Neural cell (in vitro differentiated cells): ENCODE measurements at regions not wholly inside any gene's neighbourhood (a gene's known extent, or its start where the extent isn't known, plus 50 kb on each side); places are given as distances from the start of the nearest gene placed in this dataset.

ENCODE experiments used
- H2AFZ ChIP-seq: fragments of 200-600, 300-800 bp; sonication (generic), shearing (Covaris generic); 2 replicates; pipeline ENCODE4 v1.6.0; 2014; ENCODE audit warnings: low read depth, mild to moderate bottlenecking, antibody characterized with exemption, low read length, moderate library complexity
- H3F3A ChIP-seq: fragments of 200-600 bp; shearing (Covaris generic); 2 replicates; pipeline ENCODE4 v1.6.1; 2016; ENCODE audit warnings: mild to moderate bottlenecking, moderate library complexity, mixed read lengths, antibody characterized with exemption, low read length; ENCODE audit not compliant: insufficient read depth, poor library complexity, severe bottlenecking
- H3K27ac ChIP-seq: fragments of 200-600, 300-800 bp; sonication (generic), shearing (Covaris generic); 2 replicates; pipeline ENCODE4 v1.5.1; 2014; ENCODE audit warnings: mild to moderate bottlenecking, low read length, moderate library complexity
- H3K27me3 ChIP-seq: fragments of 300-800, 200-600 bp; sonication (generic), shearing (Covaris generic); 2 replicates; pipeline ENCODE4 v1.6.0; 2014; ENCODE audit warnings: mild to moderate bottlenecking, low read depth, low read length, moderate library complexity; ENCODE audit not compliant: insufficient read depth
- H3K36me3 ChIP-seq: fragments of 300-800, 200-600 bp; sonication (generic), shearing (Covaris generic); 2 replicates; pipeline ENCODE4 v1.5.1; 2014; ENCODE audit warnings: mild to moderate bottlenecking, antibody characterized with exemption, low read length, moderate library complexity; ENCODE audit not compliant: insufficient read depth
- H3K4me2 ChIP-seq: fragments of 300-800, 200-600 bp; sonication (generic), shearing (Covaris generic); 2 replicates; pipeline ENCODE4 v1.6.0; 2014; ENCODE audit warnings: mild to moderate bottlenecking, low read length
- H3K4me3 ChIP-seq: fragments of 300-800, 200-600 bp; sonication (generic), shearing (Covaris generic); 2 replicates; pipeline ENCODE4 v1.5.1; 2014; ENCODE audit warnings: mild to moderate bottlenecking, low read length, moderate library complexity
- H3K79me2 ChIP-seq: fragments of 200-600 bp; shearing (Covaris generic); replicated peaks from 2 replicates; pipeline ENCODE4 v1.6.0; 2014; ENCODE audit warnings: mild to moderate bottlenecking, low read length, moderate library complexity; ENCODE audit not compliant: insufficient read depth
- H3K9ac ChIP-seq: fragments of 300-800, 200-600 bp; sonication (generic), shearing (Covaris generic); 2 replicates; pipeline ENCODE4 v1.6.1; 2016; ENCODE audit warnings: mild to moderate bottlenecking, low read length, mixed read lengths
- H3K9me2 ChIP-seq: fragments of 200-600 bp; shearing (Covaris generic); 2 replicates; pipeline ENCODE4 v1.6.1; 2016; ENCODE audit warnings: mild to moderate bottlenecking, low read length, mixed read lengths; ENCODE audit not compliant: insufficient read depth
- H3K9me3 ChIP-seq: fragments of 200-600, 300-800 bp; sonication (generic), shearing (Covaris generic); 2 replicates; pipeline ENCODE4 v1.6.1; 2016; ENCODE audit warnings: mild to moderate bottlenecking, mixed run types, low read length, moderate library complexity, mixed read lengths
- H4K20me1 ChIP-seq: fragments of 200-600 bp; shearing (Covaris generic); 2 replicates; pipeline ENCODE4 v1.6.1; 2016; ENCODE audit warnings: mild to moderate bottlenecking, mixed run types; ENCODE audit not compliant: insufficient read depth
- EP300 ChIP-seq: fragments of 450-650 bp; conservative IDR thresholded peaks from 2 replicates; pipeline ENCODE4 v1.6.1; 2014; ENCODE audit warnings: antibody characterized with exemption, mild to moderate bottlenecking, moderate library complexity; ENCODE audit not compliant: poor library complexity, severe bottlenecking
- EZH2 ChIP-seq: fragments of 200-600, 300-800 bp; shearing (Covaris generic), sonication (generic); IDR thresholded peaks from 2 replicates; pipeline ENCODE4 v1.6.1; 2014; ENCODE audit warnings: antibody characterized with exemption, low read length, borderline replicate concordance, mild to moderate bottlenecking; ENCODE audit not compliant: insufficient read depth, poor library complexity, severe bottlenecking
- MXI1 ChIP-seq: fragments of 450-650 bp; conservative IDR thresholded peaks from 2 replicates; pipeline ENCODE4 v1.6.1; 2014; ENCODE audit warnings: antibody characterized with exemption, mild to moderate bottlenecking; ENCODE audit not compliant: poor library complexity, severe bottlenecking
- POLR2AphosphoS5 ChIP-seq: IDR thresholded peaks from 2 replicates; pipeline ENCODE4 v1.6.1; 2012
- RAD21 ChIP-seq: fragments of 450-650 bp; conservative IDR thresholded peaks from 2 replicates; pipeline ENCODE4 v1.6.1; 2014; ENCODE audit warnings: antibody characterized with exemption, mild to moderate bottlenecking, moderate library complexity
- SMC3 ChIP-seq: fragments of 450-650 bp; conservative IDR thresholded peaks from 2 replicates; pipeline ENCODE4 v1.6.1; 2014; ENCODE audit warnings: antibody characterized with exemption, mild to moderate bottlenecking, moderate library complexity; ENCODE audit not compliant: poor library complexity
- TAF1 ChIP-seq: IDR thresholded peaks from 2 replicates; pipeline ENCODE4 v1.6.1; 2012; ENCODE audit warnings: low read depth
- TF ChIP-seq, protein P1 (sequence below): IDR thresholded peaks from 2 replicates; pipeline ENCODE4 v1.6.1; 2012; ENCODE audit warnings: borderline replicate concordance
- TF ChIP-seq, protein P2 (sequence below): fragments of 450-650 bp; IDR thresholded peaks from 2 replicates; pipeline ENCODE4 v1.5.1; 2014; ENCODE audit warnings: antibody characterized with exemption, mild to moderate bottlenecking, moderate library complexity; ENCODE audit not compliant: poor library complexity, severe bottlenecking

DNA sequence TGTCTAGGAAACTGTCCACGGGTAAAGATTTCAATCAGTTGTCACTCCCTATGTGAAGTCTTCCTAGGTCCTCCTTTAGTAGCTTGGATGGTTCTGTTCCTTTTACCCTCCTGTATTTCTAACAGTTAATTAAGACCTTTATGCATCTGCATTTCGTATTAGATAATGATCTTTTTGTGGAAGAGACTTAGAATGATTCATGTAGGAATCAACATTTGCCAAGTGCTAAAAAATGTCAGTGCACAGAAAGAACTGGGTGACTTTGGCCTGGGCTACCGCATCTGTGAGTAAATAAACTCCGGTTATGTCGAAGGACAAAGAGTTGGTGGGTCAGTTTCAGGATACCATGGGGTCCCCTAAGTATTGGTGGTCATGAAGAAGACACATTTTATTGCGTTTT is 918.0 kb downstream of the TFAP2A start:
- H3K9ac ChIP-seq: no peak overlapping the region
- no peaks in the 10 kb centered on the region for H3K9me3 ChIP-seq
- no peak overlapping the region for H3K4me2 ChIP-seq
- H3K27me3 ChIP-seq: no peaks in the 10 kb centered on the region
- TF ChIP-seq, protein P1, sequence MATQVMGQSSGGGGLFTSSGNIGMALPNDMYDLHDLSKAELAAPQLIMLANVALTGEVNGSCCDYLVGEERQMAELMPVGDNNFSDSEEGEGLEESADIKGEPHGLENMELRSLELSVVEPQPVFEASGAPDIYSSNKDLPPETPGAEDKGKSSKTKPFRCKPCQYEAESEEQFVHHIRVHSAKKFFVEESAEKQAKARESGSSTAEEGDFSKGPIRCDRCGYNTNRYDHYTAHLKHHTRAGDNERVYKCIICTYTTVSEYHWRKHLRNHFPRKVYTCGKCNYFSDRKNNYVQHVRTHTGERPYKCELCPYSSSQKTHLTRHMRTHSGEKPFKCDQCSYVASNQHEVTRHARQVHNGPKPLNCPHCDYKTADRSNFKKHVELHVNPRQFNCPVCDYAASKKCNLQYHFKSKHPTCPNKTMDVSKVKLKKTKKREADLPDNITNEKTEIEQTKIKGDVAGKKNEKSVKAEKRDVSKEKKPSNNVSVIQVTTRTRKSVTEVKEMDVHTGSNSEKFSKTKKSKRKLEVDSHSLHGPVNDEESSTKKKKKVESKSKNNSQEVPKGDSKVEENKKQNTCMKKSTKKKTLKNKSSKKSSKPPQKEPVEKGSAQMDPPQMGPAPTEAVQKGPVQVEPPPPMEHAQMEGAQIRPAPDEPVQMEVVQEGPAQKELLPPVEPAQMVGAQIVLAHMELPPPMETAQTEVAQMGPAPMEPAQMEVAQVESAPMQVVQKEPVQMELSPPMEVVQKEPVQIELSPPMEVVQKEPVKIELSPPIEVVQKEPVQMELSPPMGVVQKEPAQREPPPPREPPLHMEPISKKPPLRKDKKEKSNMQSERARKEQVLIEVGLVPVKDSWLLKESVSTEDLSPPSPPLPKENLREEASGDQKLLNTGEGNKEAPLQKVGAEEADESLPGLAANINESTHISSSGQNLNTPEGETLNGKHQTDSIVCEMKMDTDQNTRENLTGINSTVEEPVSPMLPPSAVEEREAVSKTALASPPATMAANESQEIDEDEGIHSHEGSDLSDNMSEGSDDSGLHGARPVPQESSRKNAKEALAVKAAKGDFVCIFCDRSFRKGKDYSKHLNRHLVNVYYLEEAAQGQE: no peak
- no peak for TF ChIP-seq POLR2AphosphoS5
- no peak for TF ChIP-seq SMC3
- no peak for TF ChIP-seq MXI1
- no peak overlapping the region for H2AFZ ChIP-seq
- no peaks in the 10 kb centered on the region for H3K9me2 ChIP-seq
- no peak overlapping the region for H3K4me3 ChIP-seq
- H3K36me3 ChIP-seq: no peaks in the 10 kb centered on the region
- H3K27ac ChIP-seq: no peak overlapping the region
- H4K20me1 ChIP-seq: no peaks in the 10 kb centered on the region
- no peaks in the 10 kb centered on the region for H3F3A ChIP-seq
- no peaks in the 10 kb centered on the region for H3K79me2 ChIP-seq

DNA sequence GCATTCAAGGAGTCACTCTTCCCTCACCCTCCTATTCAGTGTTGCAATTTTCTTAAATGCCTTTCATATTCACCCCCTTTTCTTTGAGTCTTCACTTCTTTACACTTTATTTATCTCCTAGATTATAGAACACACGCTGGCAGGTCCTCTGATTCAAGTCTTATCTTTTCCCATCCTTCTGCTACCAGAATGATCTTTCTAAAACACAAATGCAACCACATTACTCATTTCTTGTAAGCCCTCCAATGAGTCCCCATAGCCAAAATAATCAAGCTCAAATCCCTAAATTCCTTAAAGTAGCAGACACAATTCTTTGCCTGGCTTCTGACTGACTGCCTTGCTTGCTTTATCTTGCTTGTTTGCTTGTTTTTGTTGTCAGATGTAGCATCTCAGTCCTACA is 920.0 kb downstream of the TFAP2A start:
- TF ChIP-seq SMC3 (no peak), RAD21 (no peak), EZH2 (no peak)
- Histone ChIP-seq H3K36me3 (no peaks in the 10 kb centered on the region), H3K9ac (no peak overlapping the region), H3K9me3 (no peaks in the 10 kb centered on the region), H3K27ac (no peak overlapping the region), H4K20me1 (no peaks in the 10 kb centered on the region), H3K79me2 (no peaks in the 10 kb centered on the region), H3K27me3 (no peaks in the 10 kb centered on the region), H3F3A (no peaks in the 10 kb centered on the region), H2AFZ (no peak overlapping the region), H3K4me2 (no peak overlapping the region), H3K9me2 (no peaks in the 10 kb centered on the region), H3K4me3 (no peak overlapping the region)

DNA sequence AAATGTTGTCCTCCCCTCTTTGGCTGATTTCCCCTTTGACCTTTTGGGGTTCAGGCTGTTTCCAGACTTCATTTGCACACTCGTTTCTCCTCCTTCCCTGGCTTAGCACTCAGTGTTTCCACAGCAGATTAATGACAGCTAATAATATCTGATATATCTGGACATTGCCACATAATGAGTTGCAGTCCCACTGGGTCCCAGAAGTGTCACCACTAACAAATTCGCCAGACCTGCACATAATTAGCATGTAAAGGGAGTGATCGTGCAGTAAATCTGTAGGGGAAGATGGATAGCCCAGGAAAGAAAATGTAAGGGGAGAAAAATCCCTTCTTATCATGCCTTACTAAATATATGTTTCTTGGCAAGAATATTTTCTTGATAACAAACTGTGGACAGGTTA is 922.1 kb downstream of the TFAP2A start:
- Histone ChIP-seq H3F3A (no peaks in the 10 kb centered on the region), H2AFZ (no peak overlapping the region), H3K9ac (no peak overlapping the region), H3K4me3 (no peak overlapping the region), H4K20me1 (no peaks in the 10 kb centered on the region), H3K27me3 (no peaks in the 10 kb centered on the region), H3K9me2 (no peaks in the 10 kb centered on the region), H3K36me3 (no peaks in the 10 kb centered on the region), H3K4me2 (no peak overlapping the region), H3K9me3 (no peaks in the 10 kb centered on the region), H3K79me2 (no peaks in the 10 kb centered on the region), H3K27ac (no peak overlapping the region)
- no peak for TF ChIP-seq RAD21
- no peak for TF ChIP-seq MXI1
- TF ChIP-seq, protein P1: no peak
- TF ChIP-seq TAF1: no peak
- TF ChIP-seq, protein P2, sequence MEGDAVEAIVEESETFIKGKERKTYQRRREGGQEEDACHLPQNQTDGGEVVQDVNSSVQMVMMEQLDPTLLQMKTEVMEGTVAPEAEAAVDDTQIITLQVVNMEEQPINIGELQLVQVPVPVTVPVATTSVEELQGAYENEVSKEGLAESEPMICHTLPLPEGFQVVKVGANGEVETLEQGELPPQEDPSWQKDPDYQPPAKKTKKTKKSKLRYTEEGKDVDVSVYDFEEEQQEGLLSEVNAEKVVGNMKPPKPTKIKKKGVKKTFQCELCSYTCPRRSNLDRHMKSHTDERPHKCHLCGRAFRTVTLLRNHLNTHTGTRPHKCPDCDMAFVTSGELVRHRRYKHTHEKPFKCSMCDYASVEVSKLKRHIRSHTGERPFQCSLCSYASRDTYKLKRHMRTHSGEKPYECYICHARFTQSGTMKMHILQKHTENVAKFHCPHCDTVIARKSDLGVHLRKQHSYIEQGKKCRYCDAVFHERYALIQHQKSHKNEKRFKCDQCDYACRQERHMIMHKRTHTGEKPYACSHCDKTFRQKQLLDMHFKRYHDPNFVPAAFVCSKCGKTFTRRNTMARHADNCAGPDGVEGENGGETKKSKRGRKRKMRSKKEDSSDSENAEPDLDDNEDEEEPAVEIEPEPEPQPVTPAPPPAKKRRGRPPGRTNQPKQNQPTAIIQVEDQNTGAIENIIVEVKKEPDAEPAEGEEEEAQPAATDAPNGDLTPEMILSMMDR: no peak
- TF ChIP-seq EZH2: no peak
- TF ChIP-seq POLR2AphosphoS5: no peak
- TF ChIP-seq EP300: no peak
- no peak for TF ChIP-seq SMC3
